GM21423 (cell line): ENCODE measurements at regions not wholly inside any gene's neighbourhood (a gene's known extent, or its start where the extent isn't known, plus 50 kb on each side); places are given as distances from the start of the nearest gene placed in this dataset.

Source experiments
- ATAC-seq: cut with Tn5 transposase; IDR thresholded peaks from one replicate; pipeline ENCODE4 v1.9.1; 2021; ENCODE audit warnings: mild to moderate bottlenecking, moderate library complexity; ENCODE audit not compliant: unreplicated experiment

GRCh38 chr6:129967427-129967826 is 51.0 kb upstream of the L3MBTL3 start:
- ATAC-seq, result no peak

GRCh38 chr6:129966125-129966524 is 52.3 kb upstream of the L3MBTL3 start:
- no peak for ATAC-seq

DNA sequence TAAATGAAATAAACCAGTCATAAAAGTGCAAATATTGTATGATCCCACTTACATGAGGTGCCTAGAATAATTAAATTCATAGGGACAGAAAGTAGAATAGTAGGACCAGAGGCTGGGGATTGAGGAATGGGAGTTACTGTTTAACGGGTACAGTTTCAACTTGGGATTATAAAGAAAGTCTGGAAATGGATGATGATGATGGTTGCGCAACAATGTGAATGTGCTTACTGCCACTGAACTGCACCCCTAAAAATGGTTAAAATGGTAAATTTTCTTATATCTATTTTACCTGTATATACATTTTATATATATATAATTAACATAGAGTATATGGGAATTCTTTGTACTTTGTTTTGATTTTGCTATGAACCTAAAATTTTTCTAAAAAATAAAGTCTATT is 53.3 kb upstream of the L3MBTL3 start:
- ATAC-seq, result no peak

GRCh38 chr6:129959358-129959930 is 58.9 kb upstream of the L3MBTL3 start:
- ATAC-seq, result no peak

DNA sequence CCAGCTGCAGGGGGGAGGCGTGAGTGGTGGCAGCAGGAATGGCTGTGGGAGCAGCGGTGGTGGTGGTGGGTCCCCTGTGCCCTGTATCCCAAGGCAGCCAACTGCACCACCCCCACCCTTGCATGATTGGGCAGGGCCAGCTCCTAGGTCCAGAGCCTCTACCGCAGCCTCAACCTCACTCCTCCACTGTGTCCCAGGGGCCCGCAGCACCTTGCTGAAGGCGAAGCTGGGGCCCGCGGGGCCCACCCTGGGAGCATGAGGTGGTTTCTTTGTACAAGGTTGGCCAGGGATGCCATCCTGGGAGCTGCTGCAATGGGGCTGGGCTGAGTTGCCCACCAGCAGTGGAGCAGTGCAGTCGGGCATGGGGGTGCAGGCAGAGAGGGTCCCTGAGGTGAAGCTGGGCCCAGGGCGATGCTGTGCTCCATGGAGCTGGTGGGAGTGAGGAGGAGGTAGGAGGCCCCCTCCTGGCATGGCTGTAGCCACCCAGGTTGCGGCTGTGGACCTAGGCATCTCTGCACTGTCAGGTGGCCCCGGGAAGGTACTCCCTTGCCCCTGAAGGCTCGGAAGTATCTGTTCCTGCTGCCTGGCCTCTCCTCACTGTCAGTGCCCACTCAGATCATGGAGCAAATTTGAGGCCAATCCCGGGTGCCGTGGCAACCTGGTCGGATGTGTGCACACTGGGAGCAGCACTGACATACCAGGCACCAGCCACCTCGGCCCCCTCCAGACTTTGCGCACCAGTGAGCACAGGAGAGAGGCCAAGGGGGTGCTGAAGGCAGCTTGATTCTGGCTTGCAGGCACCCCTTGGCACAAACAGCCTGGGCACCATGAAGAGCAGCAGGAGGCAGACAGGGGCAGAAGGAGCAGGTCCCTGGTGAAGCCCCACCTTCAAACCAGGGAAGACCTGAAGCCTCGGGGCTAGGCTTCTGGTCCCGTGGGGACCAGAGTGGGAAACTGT is 60.2 kb upstream of the L3MBTL3 start:
- ATAC-seq, result no peak

GRCh38 chr6:129955584-129955983 is 62.8 kb upstream of the L3MBTL3 start:
- no peak for ATAC-seq

- ATAC-seq, result no peak
Observed at GRCh38 chr6:129954749-129955431, 63.5 kb upstream of the L3MBTL3 start.

GRCh38 chr6:129947797-129948196 is 70.6 kb upstream of the L3MBTL3 start:
- no peak for ATAC-seq

DNA sequence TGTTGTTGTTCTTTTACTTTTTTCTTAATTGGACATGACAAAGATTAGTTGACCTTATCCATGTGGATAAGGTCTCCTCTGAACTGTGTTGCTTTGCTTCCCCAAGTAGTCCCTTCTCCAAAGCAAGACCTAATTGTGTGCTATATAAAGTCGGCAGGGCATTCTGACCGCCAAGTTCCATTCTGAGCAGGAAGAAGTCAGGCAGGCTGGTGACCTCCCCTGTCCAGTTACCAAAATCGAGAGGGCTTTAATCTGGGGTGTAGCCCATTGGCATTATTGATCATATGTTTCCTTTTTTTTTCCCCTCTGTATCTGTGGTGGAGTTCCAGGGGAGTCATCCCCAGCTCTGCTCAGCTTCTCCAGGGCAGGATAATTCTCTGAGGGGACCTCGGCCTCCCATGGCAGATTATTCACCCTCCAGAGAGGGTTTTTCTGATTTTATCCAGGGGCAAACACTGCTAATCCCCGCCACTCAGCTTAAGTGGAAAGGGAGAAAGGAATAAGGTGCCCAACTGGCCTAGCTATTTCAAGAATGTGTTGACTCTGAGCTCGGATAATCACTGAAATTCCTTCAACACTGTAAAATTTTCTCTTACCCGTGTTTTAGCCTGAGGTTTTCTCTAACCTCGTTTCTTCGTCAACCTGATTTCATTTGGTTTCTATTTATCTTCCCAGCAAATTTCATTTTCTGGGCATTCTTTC is 71.8 kb upstream of the L3MBTL3 start:
- no peak for ATAC-seq

- ATAC-seq, result no peak
Observed at GRCh38 chr6:129943637-129944271, 74.6 kb upstream of the L3MBTL3 start.

- ATAC-seq, result no peak
Observed at GRCh38 chr6:129940454-129941195, 77.8 kb upstream of the L3MBTL3 start.

GRCh38 chr6:129938249-129939020 is 77.3 kb upstream of the TMEM244 start:
- ATAC-seq, result no peak

DNA sequence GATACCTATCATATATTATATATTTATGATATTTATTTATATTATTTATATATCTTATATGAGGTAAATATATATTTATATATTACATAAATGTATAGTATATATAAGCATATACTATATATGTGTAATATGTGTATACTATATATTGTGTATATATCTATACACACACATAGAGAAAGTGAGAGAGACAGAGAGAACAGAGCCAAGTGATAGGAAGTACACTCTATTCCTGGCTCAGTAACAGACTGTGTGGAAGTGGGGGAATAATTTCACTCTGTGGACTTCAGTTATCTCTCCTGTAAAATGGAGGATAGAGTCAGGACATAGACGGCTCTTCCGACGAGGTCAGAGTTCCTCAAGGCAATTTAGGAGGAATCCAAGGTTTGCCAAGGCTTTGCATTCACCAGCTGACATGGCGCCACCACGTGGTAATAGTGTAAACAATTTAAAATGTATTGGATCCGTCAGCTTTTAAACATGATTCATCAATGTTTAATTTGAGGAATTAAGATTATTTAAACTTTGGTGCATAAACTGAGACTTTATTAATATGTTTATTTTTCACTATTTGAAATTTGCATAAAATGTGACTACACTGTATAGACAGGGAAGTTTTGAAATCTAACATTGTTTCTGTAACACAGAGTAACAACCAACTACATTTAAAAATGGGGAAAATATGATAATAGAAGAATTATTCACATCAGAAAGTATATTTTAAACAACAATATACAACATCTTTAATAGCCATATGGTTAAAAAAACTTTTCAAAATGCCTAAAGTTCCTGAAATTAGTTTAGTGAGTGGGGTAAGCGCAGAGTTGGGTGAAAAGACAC is 75.4 kb upstream of the TMEM244 start:
- ATAC-seq, result peak; percentile 69

DNA sequence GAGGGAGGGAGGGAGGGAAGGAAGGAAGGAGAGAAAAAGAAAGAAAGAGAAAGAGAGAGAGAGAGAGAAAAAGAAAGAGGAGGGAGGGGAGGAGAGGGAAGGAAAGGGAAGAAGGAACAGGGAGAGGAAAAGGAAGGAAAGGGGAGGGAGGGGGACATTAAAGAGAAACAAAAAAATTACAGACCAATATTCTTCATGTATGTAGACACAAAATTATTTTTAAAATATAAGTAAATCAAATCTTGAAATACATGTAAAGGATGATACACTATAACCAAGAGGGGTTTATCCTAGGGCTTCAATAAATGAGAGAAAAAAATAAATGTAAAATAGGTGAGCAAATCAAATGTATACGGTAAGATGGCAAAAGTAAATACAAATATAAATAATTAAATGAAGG is 71.2 kb upstream of the TMEM244 start:
- ATAC-seq, result no peak

DNA sequence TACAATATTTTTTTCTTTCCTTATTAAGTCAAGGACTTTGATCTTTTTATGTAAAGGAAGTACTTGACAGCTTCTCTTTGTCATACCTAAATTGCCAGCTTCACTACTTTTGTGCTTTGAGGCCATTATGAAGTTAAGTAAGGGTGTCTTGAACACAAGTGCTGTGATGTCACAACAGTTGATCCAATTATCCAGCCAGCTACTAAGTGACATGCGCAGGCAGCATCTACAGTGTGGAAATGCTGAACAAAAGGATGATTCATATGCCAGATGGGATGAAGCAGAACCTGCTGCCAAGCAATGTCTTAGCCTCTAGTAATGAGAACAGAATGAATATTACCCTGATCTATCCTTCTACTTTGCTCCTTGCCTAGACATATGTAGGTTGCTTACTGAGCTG is 68.3 kb upstream of the TMEM244 start:
- no peak for ATAC-seq

- no peak for ATAC-seq
Observed at GRCh38 chr6:129923530-129924250, 62.6 kb upstream of the TMEM244 start.

GRCh38 chr6:129921169-129921817 is 60.2 kb upstream of the TMEM244 start:
- no peak for ATAC-seq
